ENCODE measurements at regions not wholly inside any gene's neighbourhood (a gene's known extent, or its start where the extent isn't known, plus 50 kb on each side); places are given as distances from the start of the nearest gene placed in this dataset.

- TF ChIP-seq CTCF (optimal IDR thresholded peaks at IDR 0.05 in 1 of 3, IDR thresholded peaks at IDR 0.05 in 1 of 3, conservative IDR thresholded peaks at IDR 0.05 in 1 of 3; ENCODE audit: extremely low read depth in 1 of 3, insufficient read depth in 2 of 3, low read length in 3 of 3) = no peak
- no peak for TF ChIP-seq EZH2 (IDR thresholded peaks at IDR 0.05; ENCODE audit: low read length)
These were observed 247.9 kb upstream of the POF1B start for GRCh38 chrX:85627363-85627762.
